ENCODE measurements at regions not wholly inside any gene's neighbourhood (a gene's known extent, or its start where the extent isn't known, plus 50 kb on each side); places are given as distances from the start of the nearest gene placed in this dataset.
A peak's percentile ranks its signal among the peaks of the same experiment; 100 is the strongest.

GRCh38 chr12:68445824-68446223, 113.7 kb upstream of the MDM1 start:
- peak; percentile 75 for ATAC-seq
- peak; percentile 31; the same call in 1 of the 2 replicates for TF ChIP-seq ISL1 (CRISPR knock-in tag; IDR thresholded peaks at IDR 0.05)
- no peak for TF ChIP-seq ZC3H10 (CRISPR knock-in tag; IDR thresholded peaks at IDR 0.05)

- TF ChIP-seq CSRNP3 (CRISPR knock-in tag; IDR thresholded peaks at IDR 0.05) (no peak), ARNTL (CRISPR knock-in tag; IDR thresholded peaks at IDR 0.05; ENCODE audit: borderline replicate concordance, low read depth) (no peak), POU6F1 (CRISPR knock-in tag; IDR thresholded peaks at IDR 0.05; ENCODE audit: borderline replicate concordance, low read depth) (no peak), TCF4 (CRISPR knock-in tag; IDR thresholded peaks at IDR 0.05; ENCODE audit: borderline replicate concordance) (no peak), GLIS3 (CRISPR knock-in tag; IDR thresholded peaks at IDR 0.05) (no peak), PATZ1 (CRISPR knock-in tag; IDR thresholded peaks at IDR 0.05; ENCODE audit: borderline replicate concordance) (no peak), RARB (CRISPR knock-in tag; IDR thresholded peaks at IDR 0.05) (no peak), ZNF565 (CRISPR knock-in tag; conservative IDR thresholded peaks at IDR 0.05; ENCODE audit: low read depth) (no peak), PPARA (CRISPR knock-in tag; IDR thresholded peaks at IDR 0.05; ENCODE audit: borderline replicate concordance) (no peak), ESRRG (CRISPR knock-in tag; IDR thresholded peaks at IDR 0.05) (no peak), ZNF70 (CRISPR knock-in tag; IDR thresholded peaks at IDR 0.05) (no peak), ISL1 (CRISPR knock-in tag; IDR thresholded peaks at IDR 0.05) (no peak), TOX (CRISPR knock-in tag; IDR thresholded peaks at IDR 0.05; ENCODE audit: borderline replicate concordance) (no peak), OSR1 (CRISPR knock-in tag; IDR thresholded peaks at IDR 0.05) (no peak), ZC3H10 (CRISPR knock-in tag; IDR thresholded peaks at IDR 0.05) (no peak), ZFP30 (CRISPR knock-in tag; IDR thresholded peaks at IDR 0.05) (no peak), TSHZ2 (CRISPR knock-in tag; IDR thresholded peaks at IDR 0.05) (no peak), ZNF8 (CRISPR knock-in tag; IDR thresholded peaks at IDR 0.05) (no peak), CREB5 (CRISPR knock-in tag; IDR thresholded peaks at IDR 0.05; ENCODE audit: low read depth) (no peak), CSDC2 (CRISPR knock-in tag; IDR thresholded peaks at IDR 0.05) (no peak)
- no peak for ATAC-seq
These were observed 114.2 kb upstream of the MDM1 start for GRCh38 chr12:68446384-68446783.

- TF ChIP-seq ZC3H10 (CRISPR knock-in tag; IDR thresholded peaks at IDR 0.05) (no peak), PATZ1 (CRISPR knock-in tag; IDR thresholded peaks at IDR 0.05; ENCODE audit: borderline replicate concordance) (no peak), ARNTL (CRISPR knock-in tag; IDR thresholded peaks at IDR 0.05; ENCODE audit: borderline replicate concordance, low read depth) (no peak), TOX (CRISPR knock-in tag; IDR thresholded peaks at IDR 0.05; ENCODE audit: borderline replicate concordance) (no peak), POU6F1 (CRISPR knock-in tag; IDR thresholded peaks at IDR 0.05; ENCODE audit: borderline replicate concordance, low read depth) (no peak), ISL1 (CRISPR knock-in tag; IDR thresholded peaks at IDR 0.05) (no peak), ZNF565 (CRISPR knock-in tag; conservative IDR thresholded peaks at IDR 0.05; ENCODE audit: low read depth) (no peak), GLIS3 (CRISPR knock-in tag; IDR thresholded peaks at IDR 0.05) (no peak), PPARA (CRISPR knock-in tag; IDR thresholded peaks at IDR 0.05; ENCODE audit: borderline replicate concordance) (no peak)
- no peak for ATAC-seq
These were observed 115.0 kb upstream of the MDM1 start for GRCh38 chr12:68446901-68447796.
